GM23338 (cell line): ENCODE measurements at regions not wholly inside any gene's neighbourhood (a gene's known extent, or its start where the extent isn't known, plus 50 kb on each side); places are given as distances from the start of the nearest gene placed in this dataset.

Experiments used
- ATAC-seq: fragments of 200-7000 bp; cut with Tn5 transposase; 3 replicates; pipeline ENCODE4 v1.9.1; 2020
- DNase-seq: peaks from one replicate; pipeline ENCODE4 v3.0.0-alpha.2; 2015; ENCODE audit warnings: low spot score
- H2AFZ ChIP-seq: fragments of 200-600 bp; sonication (generic); 2 replicates; pipeline ENCODE4 v1.8.0; 2016; ENCODE audit warnings: antibody characterized with exemption, mild to moderate bottlenecking, moderate library complexity
- H3F3A ChIP-seq: fragments of 200-600 bp; sonication (generic); replicated peaks from 2 replicates; pipeline ENCODE4 v1.8.0; 2017; ENCODE audit warnings: antibody characterized with exemption, mixed run types, low read depth
- H3K27ac ChIP-seq: fragments of 200-600 bp; sonication (generic); 2 replicates; pipeline ENCODE4 v1.6.1; 2016; ENCODE audit warnings: low read depth
- H3K27me3 ChIP-seq: fragments of 200-600 bp; sonication (generic); 2 replicates; pipeline ENCODE4 v1.8.0; 2016; ENCODE audit warnings: mild to moderate bottlenecking, mixed run types, moderate library complexity; ENCODE audit not compliant: insufficient read depth
- H3K36me3 ChIP-seq: fragments of 200-600 bp; sonication (generic); 2 replicates; pipeline ENCODE4 v1.8.0; 2016; ENCODE audit warnings: mild to moderate bottlenecking; ENCODE audit not compliant: insufficient read depth
- H3K4me1 ChIP-seq: fragments of 200-600 bp; sonication (generic); 2 replicates; pipeline ENCODE4 v1.8.0; 2016; ENCODE audit warnings: mild to moderate bottlenecking, moderate library complexity; ENCODE audit not compliant: insufficient read depth
- H3K4me2 ChIP-seq: fragments of 200-600 bp; sonication (generic); 2 replicates; pipeline ENCODE4 v1.7.1; 2017; ENCODE audit warnings: mixed run types
- H3K4me3 ChIP-seq: fragments of 200-600 bp; sonication (generic); 2 replicates; pipeline ENCODE4 v1.6.1; 2016; ENCODE audit warnings: mixed run types
- H3K79me2 ChIP-seq: fragments of 200-600 bp; sonication (generic); replicated peaks from 2 replicates; pipeline ENCODE4 v1.8.0; 2017; ENCODE audit warnings: mild to moderate bottlenecking; ENCODE audit not compliant: insufficient read depth
- H3K9me2 ChIP-seq: fragments of 200-600 bp; sonication (generic); 2 replicates; pipeline ENCODE4 v1.8.0; 2017; ENCODE audit not compliant: insufficient read depth
- H4K20me1 ChIP-seq: fragments of 200-600 bp; sonication (generic); replicated peaks from 2 replicates; pipeline ENCODE4 v1.8.0; 2017; ENCODE audit warnings: mild to moderate bottlenecking; ENCODE audit not compliant: insufficient read depth
- H3K27ac Mint-ChIP-seq: 2 replicates; pipeline ENCODE4 v1.8.0; 2020; ENCODE audit warnings: inconsistent platforms, mild to moderate bottlenecking, moderate library complexity, mixed read lengths
- H3K27me3 Mint-ChIP-seq: 3 replicates; pipeline ENCODE4 v1.8.0; 2022; ENCODE audit warnings: low read depth, mild to moderate bottlenecking, moderate library complexity, mixed read lengths, inconsistent platforms; ENCODE audit not compliant: insufficient read depth, poor library complexity
- H3K36me3 Mint-ChIP-seq: 3 replicates; pipeline ENCODE4 v1.8.0; 2021; ENCODE audit warnings: low read depth, mild to moderate bottlenecking, inconsistent platforms, moderate library complexity, mixed read lengths
- H3K4me1 Mint-ChIP-seq: 3 replicates; pipeline ENCODE4 v1.8.0; 2020; ENCODE audit warnings: mild to moderate bottlenecking, inconsistent platforms, mixed read lengths
- H3K4me3 Mint-ChIP-seq: 3 replicates; pipeline ENCODE4 v1.8.0; 2021; ENCODE audit warnings: moderate library complexity, mild to moderate bottlenecking, inconsistent platforms, mixed read lengths
- H3K9me3 Mint-ChIP-seq: 3 replicates; pipeline ENCODE4 v1.8.0; 2020; ENCODE audit warnings: moderate library complexity, mild to moderate bottlenecking, inconsistent platforms, mixed read lengths
- CREB1 ChIP-seq: fragments of 250-450 bp; sonication (Bioruptor Pico); IDR thresholded peaks from 2 replicates; pipeline ENCODE4 v1.5.0; 2020; ENCODE audit warnings: low read depth, mild to moderate bottlenecking, moderate library complexity
- CTCF ChIP-seq, 2 experiments: fragments of 200-600 bp in 1 of 2; sonication (generic) in 1 of 2; conservative IDR thresholded peaks; 2 replicates each; pipeline versions ENCODE4 v1.5.1 to v1.6.1; 2016 to 2017; ENCODE audit warnings: antibody characterized with exemption in 2 of 2, low read depth in 2 of 2, mild to moderate bottlenecking in 2 of 2, moderate library complexity in 1 of 2
- ETS1 ChIP-seq: IDR thresholded peaks from 2 replicates; pipeline ENCODE4 v1.6.1; 2016; ENCODE audit warnings: antibody characterized with exemption
- JUNB ChIP-seq: IDR thresholded peaks from one replicate; pipeline ENCODE4 v1.6.1; 2016; ENCODE audit warnings: antibody characterized with exemption; ENCODE audit not compliant: unreplicated experiment
- NANOG ChIP-seq: IDR thresholded peaks from 2 replicates; pipeline ENCODE4 v1.6.1; 2016; ENCODE audit warnings: antibody characterized with exemption, borderline replicate concordance
- POLR2AphosphoS5 ChIP-seq: IDR thresholded peaks from 2 replicates; pipeline ENCODE4 v1.6.1; 2016; ENCODE audit warnings: antibody characterized with exemption, low read depth
- REST ChIP-seq: IDR thresholded peaks from one replicate; pipeline ENCODE4 v1.6.1; 2018; ENCODE audit warnings: antibody characterized with exemption; ENCODE audit not compliant: unreplicated experiment
- STAT1 ChIP-seq: IDR thresholded peaks from one replicate; pipeline ENCODE4 v1.6.1; 2016; ENCODE audit warnings: antibody characterized with exemption; ENCODE audit not compliant: unreplicated experiment

GRCh38 chr1:29482991-29483390 lies 246.7 kb downstream of the PTPRU start:
- H3K36me3 Mint-ChIP-seq, result no peaks in the 10 kb centered on the region; the same call in 2 of the 3 replicates
- Histone ChIP-seq H3K27me3 (0 out of 2 replicates have a peak, but pooled peaks cover 4% of the 10 kb centered on the region), H3K27ac (no peak overlapping the region), H3K79me2 (no peaks in the 10 kb centered on the region), H2AFZ (no peak overlapping the region), H3K4me3 (no peak overlapping the region), H3K4me1 (peaks cover 5% of the 10 kb centered on the region; the same call in 1 of the 2 replicates), H3K4me2 (no peak overlapping the region), H3F3A (no peaks in the 10 kb centered on the region), H4K20me1 (no peaks in the 10 kb centered on the region), H3K9me2 (no peaks in the 10 kb centered on the region), H3K36me3 (no peaks in the 10 kb centered on the region)
- ATAC-seq (no peak), DNase-seq (no peak)
- H3K4me3 Mint-ChIP-seq, result no peak overlapping the region
- H3K27ac Mint-ChIP-seq, result no peak overlapping the region
- H3K9me3 Mint-ChIP-seq, result no peaks in the 10 kb centered on the region; the same call in 2 of the 3 replicates
- no peak for TF ChIP-seq STAT1
- no peak for TF ChIP-seq POLR2AphosphoS5
- no peak for TF ChIP-seq REST
- TF ChIP-seq CTCF (conservative IDR thresholded peaks at IDR 0.05; ENCODE audit: low read depth in 2 of 2), result no peak
- no peak for TF ChIP-seq ETS1
- no peak for TF ChIP-seq CREB1 (CRISPR knock-in tag)
- TF ChIP-seq JUNB, result no peak
- no peak for TF ChIP-seq NANOG
- H3K27me3 Mint-ChIP-seq, result peaks cover 4% of the 10 kb centered on the region
- peaks cover 12% of the 10 kb centered on the region for H3K4me1 Mint-ChIP-seq

- DNase-seq, result no peak
- no peaks in the 10 kb centered on the region for H3K9me3 Mint-ChIP-seq
- Histone ChIP-seq H3K4me3 (no peak overlapping the region), H3K79me2 (no peaks in the 10 kb centered on the region), H3K27ac (no peak overlapping the region), H3K36me3 (no peaks in the 10 kb centered on the region), H4K20me1 (no peaks in the 10 kb centered on the region), H2AFZ (no peak overlapping the region), H3F3A (no peaks in the 10 kb centered on the region), H3K9me2 (no peaks in the 10 kb centered on the region), H3K4me1 (peaks cover 10% of the 10 kb centered on the region), H3K4me2 (no peak overlapping the region), H3K27me3 (0 out of 2 replicates have a peak, but pooled peaks cover 4% of the 10 kb centered on the region)
- peaks cover 6% of the 10 kb centered on the region for H3K27me3 Mint-ChIP-seq
- H3K36me3 Mint-ChIP-seq, result no peaks in the 10 kb centered on the region
- H3K27ac Mint-ChIP-seq, result no peak overlapping the region
- H3K4me3 Mint-ChIP-seq, result no peak overlapping the region
- H3K4me1 Mint-ChIP-seq, result peaks cover 12% of the 10 kb centered on the region
- ATAC-seq, result no peak
- TF ChIP-seq ETS1, result no peak
- no peak for TF ChIP-seq NANOG
- TF ChIP-seq STAT1, result no peak
These were observed 245.7 kb downstream of the PTPRU start for GRCh38 chr1:29482064-29482463.
